ENCODE measurements at regions not wholly inside any gene's neighbourhood (a gene's known extent, or its start where the extent isn't known, plus 50 kb on each side); places are given as distances from the start of the nearest gene placed in this dataset.
"Not testable (repeated sequence)": the region's sequence is repeated elsewhere in the genome, so short reads cannot be mapped to it uniquely, and the experiment has no call there.

DNA sequence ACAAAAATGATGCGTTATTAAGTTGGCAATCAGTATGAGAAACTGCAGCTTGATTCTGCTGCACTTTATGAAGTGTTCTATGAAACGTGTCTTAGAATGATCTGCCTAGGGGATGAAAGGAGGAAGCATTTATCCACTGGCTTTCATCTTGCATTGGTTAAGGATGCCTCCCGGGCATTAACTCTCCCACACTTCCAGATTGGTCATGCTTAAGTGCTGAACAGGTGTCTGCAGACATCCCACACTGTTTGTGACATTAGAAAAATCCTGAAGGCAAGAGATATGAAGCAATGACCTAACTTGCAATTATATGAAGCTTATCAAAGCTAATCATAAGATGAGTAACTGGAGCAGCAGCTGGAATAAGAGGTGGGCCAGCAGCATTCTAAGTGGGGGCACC is 437.3 kb downstream of the NSUN3 start:
- DNase-seq (ENCODE audit: insufficient read length, low spot score, missing footprints) = no peak
- no peak overlapping the region for H3K27ac ChIP-seq (ENCODE audit: low read depth, low read length)
- H3K4me3 ChIP-seq (ENCODE audit: insufficient read depth, low read length) = no peak overlapping the region
- H4K20me1 ChIP-seq (ENCODE audit: insufficient read depth, low read length) = no peaks in the 10 kb centered on the region
- TF ChIP-seq, protein P1, sequence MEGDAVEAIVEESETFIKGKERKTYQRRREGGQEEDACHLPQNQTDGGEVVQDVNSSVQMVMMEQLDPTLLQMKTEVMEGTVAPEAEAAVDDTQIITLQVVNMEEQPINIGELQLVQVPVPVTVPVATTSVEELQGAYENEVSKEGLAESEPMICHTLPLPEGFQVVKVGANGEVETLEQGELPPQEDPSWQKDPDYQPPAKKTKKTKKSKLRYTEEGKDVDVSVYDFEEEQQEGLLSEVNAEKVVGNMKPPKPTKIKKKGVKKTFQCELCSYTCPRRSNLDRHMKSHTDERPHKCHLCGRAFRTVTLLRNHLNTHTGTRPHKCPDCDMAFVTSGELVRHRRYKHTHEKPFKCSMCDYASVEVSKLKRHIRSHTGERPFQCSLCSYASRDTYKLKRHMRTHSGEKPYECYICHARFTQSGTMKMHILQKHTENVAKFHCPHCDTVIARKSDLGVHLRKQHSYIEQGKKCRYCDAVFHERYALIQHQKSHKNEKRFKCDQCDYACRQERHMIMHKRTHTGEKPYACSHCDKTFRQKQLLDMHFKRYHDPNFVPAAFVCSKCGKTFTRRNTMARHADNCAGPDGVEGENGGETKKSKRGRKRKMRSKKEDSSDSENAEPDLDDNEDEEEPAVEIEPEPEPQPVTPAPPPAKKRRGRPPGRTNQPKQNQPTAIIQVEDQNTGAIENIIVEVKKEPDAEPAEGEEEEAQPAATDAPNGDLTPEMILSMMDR (IDR thresholded peaks at IDR 0.05; ENCODE audit: extremely low read depth, low read depth, low read length) = no peak
- H3K36me3 ChIP-seq (ENCODE audit: insufficient read depth, low read length) = no peaks in the 10 kb centered on the region
- no peak overlapping the region for H3K4me2 ChIP-seq (ENCODE audit: insufficient read depth, low read length)
- H2AFZ ChIP-seq (ENCODE audit: low read length) = no peak overlapping the region
- H3K79me2 ChIP-seq (ENCODE audit: insufficient read depth, low read length) = no peaks in the 10 kb centered on the region
- H3K27me3 ChIP-seq (ENCODE audit: insufficient read depth, low read length) = no peaks in the 10 kb centered on the region
- H3K4me1 ChIP-seq (ENCODE audit: insufficient read depth, low read length) = no peaks in the 10 kb centered on the region
- no peaks in the 10 kb centered on the region for H3K9me3 ChIP-seq (ENCODE audit: low read depth, low read length)

DNA sequence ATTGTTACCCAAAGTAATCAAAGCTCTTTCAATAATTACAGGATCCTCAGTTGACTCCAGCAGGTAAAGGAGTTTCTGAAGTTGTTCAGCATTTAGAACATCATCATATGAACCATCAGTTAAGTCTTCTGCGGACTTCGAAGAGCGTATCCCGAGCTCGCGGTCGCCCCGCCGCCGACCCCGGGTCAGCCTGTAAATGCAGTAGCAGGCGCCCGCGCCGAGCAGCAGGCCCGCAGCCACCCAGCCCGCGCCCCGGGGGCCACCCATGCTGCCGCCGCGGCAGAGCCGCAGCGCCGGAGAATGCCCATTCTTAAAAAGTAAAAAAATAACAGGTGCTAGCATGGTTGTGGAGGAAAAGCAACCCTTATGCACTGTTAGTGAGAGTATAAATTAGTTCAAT is 444.5 kb downstream of the NSUN3 start:
- H3K4me3 ChIP-seq (ENCODE audit: insufficient read depth, low read length); H3K79me2 ChIP-seq (ENCODE audit: insufficient read depth, low read length); H2AFZ ChIP-seq (ENCODE audit: low read length); H4K20me1 ChIP-seq (ENCODE audit: insufficient read depth, low read length); H3K27ac ChIP-seq (ENCODE audit: low read depth, low read length); DNase-seq (ENCODE audit: insufficient read length, low spot score, missing footprints); H3K36me3 ChIP-seq (ENCODE audit: insufficient read depth, low read length); H3K9me3 ChIP-seq (ENCODE audit: low read depth, low read length); H3K4me1 ChIP-seq (ENCODE audit: insufficient read depth, low read length); H3K27me3 ChIP-seq (ENCODE audit: insufficient read depth, low read length); H3K4me2 ChIP-seq (ENCODE audit: insufficient read depth, low read length): not testable (repeated sequence)

DNA sequence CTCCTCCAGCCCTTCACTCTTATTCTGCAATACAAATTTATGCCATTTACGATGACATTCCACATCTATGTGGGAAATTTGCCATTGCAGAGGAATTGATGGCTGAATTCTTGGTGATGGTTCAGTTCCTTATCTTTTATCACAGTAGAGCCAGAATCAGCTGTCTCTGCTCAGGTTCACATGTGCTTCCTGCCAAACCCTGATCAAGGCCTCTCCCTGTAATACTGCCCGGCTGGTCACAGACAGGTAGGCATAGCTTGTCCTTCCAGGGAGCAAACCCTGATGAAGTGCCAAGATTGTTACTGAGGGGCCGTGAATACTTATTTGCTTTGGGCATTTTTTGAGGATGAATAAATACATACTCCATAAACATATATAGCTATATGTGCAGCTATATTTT is 450.0 kb downstream of the NSUN3 start:
- Histone ChIP-seq H2AFZ (ENCODE audit: low read length) (no peak overlapping the region), H3K4me3 (ENCODE audit: insufficient read depth, low read length) (no peak overlapping the region), H3K4me1 (ENCODE audit: insufficient read depth, low read length) (no peaks in the 10 kb centered on the region), H3K79me2 (ENCODE audit: insufficient read depth, low read length) (no peaks in the 10 kb centered on the region), H3K36me3 (ENCODE audit: insufficient read depth, low read length) (no peaks in the 10 kb centered on the region), H3K4me2 (ENCODE audit: insufficient read depth, low read length) (no peak overlapping the region), H3K9me3 (ENCODE audit: low read depth, low read length) (no peaks in the 10 kb centered on the region), H3K27me3 (ENCODE audit: insufficient read depth, low read length) (no peaks in the 10 kb centered on the region), H3K27ac (ENCODE audit: low read depth, low read length) (no peak overlapping the region), H4K20me1 (ENCODE audit: insufficient read depth, low read length) (no peaks in the 10 kb centered on the region)
- DNase-seq (ENCODE audit: insufficient read length, low spot score, missing footprints) = peak; percentile 15
- TF ChIP-seq, protein P1 (IDR thresholded peaks at IDR 0.05; ENCODE audit: extremely low read depth, low read depth, low read length) = no peak

DNA sequence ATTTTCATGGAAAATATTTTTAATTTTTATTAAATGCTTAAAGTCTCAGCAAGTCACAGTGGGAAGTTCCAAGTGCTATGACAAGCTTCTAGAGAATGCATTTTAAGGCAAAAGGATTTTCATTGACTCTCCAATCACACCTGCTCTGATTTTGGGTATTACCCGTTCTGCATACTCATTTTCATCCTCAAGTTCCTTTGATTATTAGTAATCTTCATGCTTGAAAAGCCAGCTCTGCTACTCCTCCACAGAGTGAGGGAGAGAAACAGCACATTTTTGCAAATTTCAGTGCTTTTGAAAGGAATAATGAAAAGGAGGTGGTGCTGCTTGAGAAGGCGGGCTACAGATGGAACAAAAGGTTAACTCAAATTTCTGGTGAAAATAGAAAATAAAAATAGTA is 450.7 kb downstream of the NSUN3 start:
- H3K4me1 ChIP-seq (ENCODE audit: insufficient read depth, low read length) = no peaks in the 10 kb centered on the region
- H3K4me2 ChIP-seq (ENCODE audit: insufficient read depth, low read length) = no peak overlapping the region
- no peaks in the 10 kb centered on the region for H3K27me3 ChIP-seq (ENCODE audit: insufficient read depth, low read length)
- DNase-seq (ENCODE audit: insufficient read length, low spot score, missing footprints) = no peak
- no peak overlapping the region for H3K27ac ChIP-seq (ENCODE audit: low read depth, low read length)
- H3K9me3 ChIP-seq (ENCODE audit: low read depth, low read length) = no peaks in the 10 kb centered on the region
- H2AFZ ChIP-seq (ENCODE audit: low read length) = no peak overlapping the region
- H3K36me3 ChIP-seq (ENCODE audit: insufficient read depth, low read length) = no peaks in the 10 kb centered on the region
- H3K79me2 ChIP-seq (ENCODE audit: insufficient read depth, low read length) = no peaks in the 10 kb centered on the region
- no peak overlapping the region for H3K4me3 ChIP-seq (ENCODE audit: insufficient read depth, low read length)
- TF ChIP-seq, protein P1 (IDR thresholded peaks at IDR 0.05; ENCODE audit: extremely low read depth, low read depth, low read length) = no peak
- H4K20me1 ChIP-seq (ENCODE audit: insufficient read depth, low read length) = no peaks in the 10 kb centered on the region

DNA sequence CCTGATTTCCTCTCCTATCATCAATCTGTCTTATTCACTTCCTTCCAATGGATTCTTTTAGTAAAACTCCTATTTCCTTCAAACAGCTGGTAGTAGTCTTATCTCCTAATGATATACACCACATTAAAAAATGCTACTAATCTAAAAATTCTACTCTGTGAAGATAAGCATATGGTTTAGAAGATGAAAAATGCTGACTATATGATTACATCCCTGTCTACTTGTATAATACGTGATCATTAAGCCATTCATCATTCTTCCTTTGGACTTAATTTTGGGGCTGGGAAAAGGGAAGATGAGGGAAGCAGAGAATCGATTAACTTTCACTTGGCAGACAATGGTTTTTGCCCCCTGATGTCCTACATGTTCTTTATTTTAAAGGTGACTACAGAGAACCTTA is 453.1 kb downstream of the NSUN3 start:
- Histone ChIP-seq H3K27ac (ENCODE audit: low read depth, low read length) (no peak overlapping the region), H3K4me3 (ENCODE audit: insufficient read depth, low read length) (no peak overlapping the region), H3K9me3 (ENCODE audit: low read depth, low read length) (no peaks in the 10 kb centered on the region), H3K79me2 (ENCODE audit: insufficient read depth, low read length) (no peaks in the 10 kb centered on the region), H3K27me3 (ENCODE audit: insufficient read depth, low read length) (no peaks in the 10 kb centered on the region), H3K36me3 (ENCODE audit: insufficient read depth, low read length) (no peaks in the 10 kb centered on the region), H4K20me1 (ENCODE audit: insufficient read depth, low read length) (no peaks in the 10 kb centered on the region), H2AFZ (ENCODE audit: low read length) (no peak overlapping the region), H3K4me2 (ENCODE audit: insufficient read depth, low read length) (no peak overlapping the region), H3K4me1 (ENCODE audit: insufficient read depth, low read length) (no peaks in the 10 kb centered on the region)
- TF ChIP-seq, protein P1 (IDR thresholded peaks at IDR 0.05; ENCODE audit: extremely low read depth, low read depth, low read length) = no peak
- DNase-seq (ENCODE audit: insufficient read length, low spot score, missing footprints) = no peak

Measured in osteoblast (primary cell).